Suprapubic skin (tissue), 3 donors: ENCODE measurements at regions not wholly inside any gene's neighbourhood (a gene's known extent, or its start where the extent isn't known, plus 50 kb on each side); places are given as distances from the start of the nearest gene placed in this dataset.

Experiments
- POLR2A ChIP-seq, 2 donors: fragments of 450-650 bp; IDR thresholded peaks; one replicate each; pipeline ENCODE4 v1.6.1; 2017; ENCODE audit warnings: antibody characterized with exemption in 2 of 2, mild to moderate bottlenecking in 2 of 2, moderate library complexity in 2 of 2
- TF ChIP-seq, protein P1 (sequence below), 2 donors: fragments of 200-600 bp in 1 of 2; fragments of 450-650 bp in 1 of 2; sonication (generic) in 1 of 2; IDR thresholded peaks; one replicate each; pipeline ENCODE4 v1.5.1; 2016 to 2019; ENCODE audit warnings: antibody characterized with exemption in 2 of 2, mild to moderate bottlenecking in 1 of 2, moderate library complexity in 1 of 2

DNA sequence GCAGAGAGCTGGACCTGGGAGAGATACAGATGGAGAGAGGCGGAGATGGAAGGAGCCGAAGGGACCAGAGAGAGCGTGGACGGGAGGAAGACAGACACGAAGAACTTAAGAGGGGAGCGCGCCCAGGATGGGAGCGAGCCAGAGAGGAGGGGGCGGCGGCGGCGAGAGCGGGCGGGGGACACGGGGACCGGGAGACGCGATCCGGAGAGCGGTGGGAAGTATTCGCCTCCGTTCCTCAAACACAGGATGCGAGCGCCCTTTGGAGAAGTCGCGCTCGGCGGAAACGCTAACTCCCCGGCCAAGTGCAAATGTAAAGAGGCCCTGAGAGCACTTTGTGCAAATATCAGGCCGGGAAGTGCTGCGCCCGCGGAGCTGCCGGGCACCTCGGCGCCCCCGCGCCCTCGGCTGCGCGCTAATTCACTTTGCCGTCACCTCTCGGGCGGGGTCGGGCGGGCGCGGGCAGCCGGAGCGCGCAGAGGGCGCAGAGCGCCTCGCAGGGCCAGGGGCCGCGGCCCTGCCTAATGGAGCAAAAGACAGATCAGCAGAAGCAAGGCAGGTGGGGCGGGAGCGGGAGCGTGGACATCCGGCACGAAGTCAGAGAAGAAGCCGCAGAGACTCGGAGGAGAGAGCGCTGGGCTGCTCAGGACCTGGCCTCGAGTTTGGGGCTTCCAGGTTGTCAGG, 281.2 kb downstream of the RRAGC start:
- TF ChIP-seq, protein P1, sequence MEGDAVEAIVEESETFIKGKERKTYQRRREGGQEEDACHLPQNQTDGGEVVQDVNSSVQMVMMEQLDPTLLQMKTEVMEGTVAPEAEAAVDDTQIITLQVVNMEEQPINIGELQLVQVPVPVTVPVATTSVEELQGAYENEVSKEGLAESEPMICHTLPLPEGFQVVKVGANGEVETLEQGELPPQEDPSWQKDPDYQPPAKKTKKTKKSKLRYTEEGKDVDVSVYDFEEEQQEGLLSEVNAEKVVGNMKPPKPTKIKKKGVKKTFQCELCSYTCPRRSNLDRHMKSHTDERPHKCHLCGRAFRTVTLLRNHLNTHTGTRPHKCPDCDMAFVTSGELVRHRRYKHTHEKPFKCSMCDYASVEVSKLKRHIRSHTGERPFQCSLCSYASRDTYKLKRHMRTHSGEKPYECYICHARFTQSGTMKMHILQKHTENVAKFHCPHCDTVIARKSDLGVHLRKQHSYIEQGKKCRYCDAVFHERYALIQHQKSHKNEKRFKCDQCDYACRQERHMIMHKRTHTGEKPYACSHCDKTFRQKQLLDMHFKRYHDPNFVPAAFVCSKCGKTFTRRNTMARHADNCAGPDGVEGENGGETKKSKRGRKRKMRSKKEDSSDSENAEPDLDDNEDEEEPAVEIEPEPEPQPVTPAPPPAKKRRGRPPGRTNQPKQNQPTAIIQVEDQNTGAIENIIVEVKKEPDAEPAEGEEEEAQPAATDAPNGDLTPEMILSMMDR (IDR thresholded peaks at IDR 0.05) = no peak
- TF ChIP-seq POLR2A (IDR thresholded peaks at IDR 0.05) = no peak
